ENCODE measurements at regions not wholly inside any gene's neighbourhood (a gene's known extent, or its start where the extent isn't known, plus 50 kb on each side); places are given as distances from the start of the nearest gene placed in this dataset.

- no peak for TF ChIP-seq ZNF263 (CRISPR knock-in tag; IDR thresholded peaks at IDR 0.05; ENCODE audit: low read depth)
- TF ChIP-seq MYBL2 (CRISPR knock-in tag; IDR thresholded peaks at IDR 0.05), result no peak
- no peak for TF ChIP-seq CTCF (IDR thresholded peaks at IDR 0.05)
- no peak for TF ChIP-seq MAX (CRISPR knock-in tag; IDR thresholded peaks at IDR 0.05)
- no peak for TF ChIP-seq E2F4 (CRISPR knock-in tag; IDR thresholded peaks at IDR 0.05; ENCODE audit: borderline replicate concordance, low read depth)
- no peak for TF ChIP-seq ZBTB43 (CRISPR knock-in tag; IDR thresholded peaks at IDR 0.05)
- no peak for TF ChIP-seq E2F5 (CRISPR knock-in tag; IDR thresholded peaks at IDR 0.05)
Observed at GRCh38 chr19:29315556-29316190, 102.7 kb upstream of the UQCRFS1 start.

Measured in WTC11 (cell line).